Neuronal stem cell (in vitro differentiated cells): ENCODE measurements at regions not wholly inside any gene's neighbourhood (a gene's known extent, or its start where the extent isn't known, plus 50 kb on each side); places are given as distances from the start of the nearest gene placed in this dataset.

ENCODE experiments used
- DNase-seq: peaks from one replicate; pipeline ENCODE4 v3.0.0-alpha.2; 2013; ENCODE audit warnings: low spot score
- H2AFZ ChIP-seq: one replicate; pipeline ENCODE4 v1.6.1; 2013; ENCODE audit warnings: mild to moderate bottlenecking, low read length, inconsistent platforms
- H2AK5ac ChIP-seq: 2 replicates; pipeline ENCODE4 v1.6.1; 2013; ENCODE audit warnings: low read depth, mild to moderate bottlenecking, inconsistent platforms, low read length, moderate library complexity, mixed read lengths
- H2BK120ac ChIP-seq: 2 replicates; pipeline ENCODE4 v1.6.1; 2013; ENCODE audit warnings: low read depth, mild to moderate bottlenecking, inconsistent platforms, low read length, moderate library complexity, mixed read lengths
- H2BK12ac ChIP-seq: one replicate; pipeline ENCODE4 v1.6.1; 2013; ENCODE audit warnings: low read length, inconsistent platforms
- H2BK15ac ChIP-seq: 2 replicates; pipeline ENCODE4 v1.6.1; 2013; ENCODE audit warnings: mild to moderate bottlenecking, low read length, inconsistent platforms, mixed read lengths
- H2BK5ac ChIP-seq: one replicate; pipeline ENCODE4 v1.6.1; 2013; ENCODE audit warnings: inconsistent platforms, mild to moderate bottlenecking, low read length, moderate library complexity
- H3K14ac ChIP-seq: one replicate; pipeline ENCODE4 v1.6.1; 2013; ENCODE audit warnings: low read length, inconsistent platforms
- H3K18ac ChIP-seq: 2 replicates; pipeline ENCODE4 v1.6.1; 2013; ENCODE audit warnings: low read length, inconsistent platforms
- H3K23ac ChIP-seq: 2 replicates; pipeline ENCODE4 v1.6.1; 2013; ENCODE audit warnings: low read depth, mild to moderate bottlenecking, mixed read lengths, low read length, inconsistent platforms; ENCODE audit not compliant: poor library complexity
- H3K27ac ChIP-seq: replicated peaks from 3 replicates; pipeline ENCODE4 v1.5.1; 2013; ENCODE audit warnings: low read length, inconsistent platforms
- H3K27me3 ChIP-seq, 3 experiments: 2 replicates each; pipeline ENCODE4 v1.6.1; 2013; ENCODE audit warnings: low read length in 3 of 3, mild to moderate bottlenecking in 2 of 3, inconsistent platforms in 1 of 3, low read depth in 1 of 3, mixed read lengths in 1 of 3, moderate library complexity in 1 of 3; ENCODE audit not compliant: control insufficient read depth in 3 of 3, insufficient read depth in 3 of 3
- H3K36me3 ChIP-seq, 2 donors: replicated peaks in 1 of 2; 2 replicates each; pipeline ENCODE4 v1.6.1; 2013; ENCODE audit warnings: low read length in 2 of 2; ENCODE audit not compliant: control insufficient read depth in 2 of 2, insufficient read depth in 2 of 2
- H3K4ac ChIP-seq: 2 replicates; pipeline ENCODE4 v1.6.1; 2013; ENCODE audit warnings: inconsistent platforms, mild to moderate bottlenecking, low read length, moderate library complexity
- H3K4me1 ChIP-seq, 2 donors: 1 replicate in 1 of 2; 2 replicates in 1 of 2; pipeline ENCODE4 v1.6.1; 2013; ENCODE audit warnings: low read length in 2 of 2, low read depth in 1 of 2; ENCODE audit not compliant: control insufficient read depth in 2 of 2, insufficient read depth in 1 of 2
- H3K4me2 ChIP-seq: one replicate; pipeline ENCODE4 v1.6.1; 2013; ENCODE audit warnings: mild to moderate bottlenecking, low read length, inconsistent platforms; ENCODE audit not compliant: insufficient read depth, poor library complexity, severe bottlenecking
- H3K4me3 ChIP-seq, 2 donors: 2 replicates each; pipeline ENCODE4 v1.5.1; 2013; ENCODE audit warnings: low read length in 2 of 2, mild to moderate bottlenecking in 2 of 2, inconsistent platforms in 1 of 2, moderate library complexity in 1 of 2
- H3K79me1 ChIP-seq: one replicate; pipeline ENCODE4 v1.6.1; 2013; ENCODE audit warnings: low read depth, mild to moderate bottlenecking, inconsistent platforms, low read length, moderate library complexity
- H3K9ac ChIP-seq: one replicate; pipeline ENCODE4 v1.6.1; 2013; ENCODE audit warnings: mild to moderate bottlenecking, low read depth, low read length, inconsistent platforms; ENCODE audit not compliant: poor library complexity
- H3K9me3 ChIP-seq, 2 donors: replicated peaks in 1 of 2; 2 replicates each; pipeline versions ENCODE3 to v1.6.1; 2013; ENCODE audit warnings: low read length in 2 of 2, mild to moderate bottlenecking in 2 of 2, inconsistent platforms in 1 of 2, low read depth in 1 of 2, mixed read lengths in 1 of 2, moderate library complexity in 1 of 2; ENCODE audit not compliant: control insufficient read depth in 2 of 2, insufficient read depth in 1 of 2
- H4K8ac ChIP-seq: one replicate; pipeline ENCODE4 v1.6.1; 2013; ENCODE audit warnings: low read depth, mild to moderate bottlenecking, inconsistent platforms, low read length, moderate library complexity
- H4K91ac ChIP-seq: one replicate; pipeline ENCODE4 v1.6.1; 2013; ENCODE audit warnings: low read length, low read depth, mild to moderate bottlenecking, inconsistent platforms; ENCODE audit not compliant: poor library complexity
- WGBS, 2 donors: extraction: QIAGEN DNeasy Blood & Tissue Kit; methylation state at CpG; one replicate each; pipeline ENCODE4 v1.1.7; 2013; ENCODE audit warnings: missing lambda C conversion rate in 2 of 2, mixed read lengths in 1 of 2; ENCODE audit not compliant: insufficient read length in 2 of 2, insufficient replicate concordance in 1 of 2; ENCODE audit errors: extremely low coverage in 2 of 2; 5-methylcytosine and 5-hydroxymethylcytosine counted together

DNA sequence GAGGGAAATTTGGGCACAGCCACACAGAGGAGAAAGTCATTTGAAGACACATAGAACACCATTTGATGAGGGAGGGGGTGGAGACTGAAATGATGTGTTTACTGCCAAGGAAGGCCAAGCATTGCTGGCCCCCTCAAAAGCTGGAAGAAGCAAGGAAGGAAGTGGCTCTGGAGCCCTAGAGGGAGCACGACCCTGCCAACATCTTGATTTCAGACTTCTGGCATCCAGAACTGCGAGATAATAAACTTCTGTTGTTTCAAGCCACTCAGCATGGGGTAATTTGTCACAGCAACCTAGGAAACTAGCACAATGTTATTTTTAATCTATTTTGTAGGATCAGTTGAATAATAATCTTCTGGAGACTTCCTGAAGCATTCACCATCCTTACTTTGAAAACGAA, 314.8 kb upstream of the GOT2 start:
- H2BK120ac ChIP-seq, result no peak overlapping the region
- H3K27ac ChIP-seq, result no peak overlapping the region
- H3K27me3 ChIP-seq, result no peaks in the 10 kb centered on the region
- no peak overlapping the region for H2BK12ac ChIP-seq
- H2AK5ac ChIP-seq, result no peak overlapping the region
- no peak overlapping the region for H3K4me3 ChIP-seq
- H3K14ac ChIP-seq, result no peak overlapping the region
- no peak overlapping the region for H2BK5ac ChIP-seq
- H3K9me3 ChIP-seq, result no peaks in the 10 kb centered on the region
- H3K4me1 ChIP-seq, result no peaks in the 10 kb centered on the region
- WGBS, 2 donors, result no CpG with 5 or more reads among the region's 3 CpGs
- no peak overlapping the region for H3K4ac ChIP-seq
- no peak overlapping the region for H4K8ac ChIP-seq
- no peaks in the 10 kb centered on the region for H3K36me3 ChIP-seq
- H2BK15ac ChIP-seq, result no peak overlapping the region
- no peaks in the 10 kb centered on the region for H3K79me1 ChIP-seq
- no peak overlapping the region for H3K9ac ChIP-seq
- no peak overlapping the region for H3K4me2 ChIP-seq
- no peak overlapping the region for H3K18ac ChIP-seq
- H2AFZ ChIP-seq, result no peak overlapping the region
- H3K23ac ChIP-seq, result no peak overlapping the region
- DNase-seq, result no peak
- no peak overlapping the region for H4K91ac ChIP-seq

GRCh38 chr16:59047114-59047513, 313.0 kb upstream of the GOT2 start:
- Histone ChIP-seq H2BK12ac (no peak overlapping the region), H3K14ac (no peak overlapping the region), H2AK5ac (no peak overlapping the region), H3K79me1 (no peaks in the 10 kb centered on the region), H2AFZ (no peak overlapping the region), H3K4me1 (peaks cover 0 to 2% of the 10 kb centered on the region in 2 donors), H3K18ac (no peak overlapping the region), H3K4me3 (no peak overlapping the region), H2BK120ac (no peak overlapping the region), H4K91ac (no peak overlapping the region), H3K9ac (no peak overlapping the region), H3K4me2 (no peak overlapping the region), H3K23ac (no peak overlapping the region), H4K8ac (no peak overlapping the region), H3K4ac (no peak overlapping the region), H3K27me3 (no peaks in the 10 kb centered on the region), H2BK5ac (no peak overlapping the region), H2BK15ac (no peak overlapping the region), H3K9me3 (no peaks in the 10 kb centered on the region), H3K36me3 (no peaks in the 10 kb centered on the region), H3K27ac (no peak overlapping the region)
- no CpG with 5 or more reads among the region's 4 CpGs for WGBS, 2 donors
- no peak for DNase-seq

DNA sequence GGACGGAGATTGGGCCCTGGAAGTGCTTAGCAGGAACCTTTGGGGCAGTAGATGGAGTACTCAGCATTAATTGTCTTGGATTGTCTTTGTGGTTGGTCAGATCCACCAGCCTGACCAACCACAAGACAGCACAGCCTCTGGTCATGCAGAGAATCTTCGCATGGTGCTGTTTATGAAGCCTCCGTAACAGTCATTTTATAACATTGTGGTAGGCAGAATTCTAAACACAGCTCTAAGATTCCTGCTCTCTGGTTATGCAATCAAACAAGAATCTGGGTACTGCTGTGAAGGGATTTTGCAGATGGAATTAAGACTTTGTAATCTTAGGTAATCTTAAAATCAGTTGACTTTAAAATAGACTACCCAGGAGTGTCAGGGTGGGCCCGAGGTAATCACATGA, 312.2 kb upstream of the GOT2 start:
- no peak overlapping the region for H3K4ac ChIP-seq
- WGBS, 2 donors, result no CpG with 5 or more reads among the region's 4 CpGs
- H4K91ac ChIP-seq, result no peak overlapping the region
- no peak overlapping the region for H3K14ac ChIP-seq
- H3K4me2 ChIP-seq, result no peak overlapping the region
- H3K4me3 ChIP-seq, result no peak overlapping the region
- H2BK12ac ChIP-seq, result no peak overlapping the region
- no peak overlapping the region for H2AFZ ChIP-seq
- no peak for DNase-seq
- H3K27ac ChIP-seq, result no peak overlapping the region
- H2BK5ac ChIP-seq, result no peak overlapping the region
- no peak overlapping the region for H2AK5ac ChIP-seq
- no peaks in the 10 kb centered on the region for H3K27me3 ChIP-seq
- H2BK120ac ChIP-seq, result no peak overlapping the region
- no peaks in the 10 kb centered on the region for H3K79me1 ChIP-seq
- no peak overlapping the region for H4K8ac ChIP-seq
- no peaks in the 10 kb centered on the region for H3K36me3 ChIP-seq
- H3K9ac ChIP-seq, result no peak overlapping the region
- H3K9me3 ChIP-seq, result no peaks in the 10 kb centered on the region
- no peak overlapping the region for H3K18ac ChIP-seq
- H2BK15ac ChIP-seq, result no peak overlapping the region
- no peak overlapping the region for H3K23ac ChIP-seq
- H3K4me1 ChIP-seq, result peaks cover 0 to 3% of the 10 kb centered on the region in 2 donors

DNA sequence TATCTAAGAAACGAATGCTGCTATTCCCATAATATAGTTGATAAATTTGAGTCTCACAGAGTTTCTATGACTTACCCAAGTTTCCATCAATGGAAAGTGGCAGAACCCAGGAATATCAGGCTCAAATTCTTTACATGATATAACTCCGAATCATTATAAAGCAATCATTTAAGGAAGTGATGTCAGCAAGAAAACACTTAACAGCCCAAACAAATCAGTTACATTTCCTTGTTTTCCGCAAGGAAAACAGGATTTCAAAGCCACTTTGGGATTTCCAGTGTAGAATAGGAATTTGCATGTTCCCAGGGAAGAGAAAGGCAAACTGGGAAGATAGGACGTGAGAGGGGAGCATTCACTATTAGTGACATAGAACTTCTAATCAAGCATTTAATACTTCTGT, 311.4 kb upstream of the GOT2 start:
- Histone ChIP-seq H4K8ac (no peak overlapping the region), H3K4ac (no peak overlapping the region), H3K4me3 (no peak overlapping the region), H3K14ac (no peak overlapping the region), H2AFZ (no peak overlapping the region), H2AK5ac (no peak overlapping the region), H3K9ac (no peak overlapping the region), H3K27me3 (no peaks in the 10 kb centered on the region), H2BK15ac (no peak overlapping the region), H3K36me3 (no peaks in the 10 kb centered on the region), H3K4me2 (no peak overlapping the region), H3K79me1 (no peaks in the 10 kb centered on the region), H3K23ac (no peak overlapping the region), H2BK120ac (no peak overlapping the region), H3K9me3 (no peaks in the 10 kb centered on the region), H2BK5ac (no peak overlapping the region), H4K91ac (no peak overlapping the region), H3K27ac (no peak overlapping the region), H3K4me1 (peaks cover 0 to 3% of the 10 kb centered on the region in 2 donors), H3K18ac (no peak overlapping the region), H2BK12ac (no peak overlapping the region)
- no CpG with 5 or more reads among the region's 4 CpGs for WGBS, 2 donors
- no peak for DNase-seq
